SK-N-SH (cell line): ENCODE measurements at regions not wholly inside any gene's neighbourhood (a gene's known extent, or its start where the extent isn't known, plus 50 kb on each side); places are given as distances from the start of the nearest gene placed in this dataset.

Source experiments
- CTCF ChIA-PET: fragments of 300-600, 350-600 bp; formaldehyde crosslinking; extraction: SDS; loops from one replicate; lab custom pipeline; 2021; lab: Yijun Ruan, JAX
- POLR2A ChIA-PET: fragments of 350-600 bp; sonication (Branson Sonifier 250); formaldehyde crosslinking; extraction: SDS; loops from one replicate; lab custom pipeline; 2020; ENCODE audit warnings: antibody characterized with exemption, inconsistent platforms; lab: Yijun Ruan, JAX
- DNase-seq: peaks from one replicate; pipeline ENCODE4 v3.0.0; 2012
- H2AFZ ChIP-seq: fragments of 200-600 bp; sonication (generic); 2 replicates; pipeline ENCODE4 v1.8.1; 2016; ENCODE audit warnings: antibody characterized with exemption, mild to moderate bottlenecking, low read depth
- H3F3A ChIP-seq: fragments of 200-600 bp; sonication (generic); replicated peaks from 2 replicates; pipeline ENCODE3; 2016; ENCODE audit warnings: antibody characterized with exemption, mild to moderate bottlenecking; ENCODE audit not compliant: insufficient read depth
- H3K27ac ChIP-seq, 2 experiments: fragments of 200-500 bp in 1 of 2; fragments of 200-600 bp in 1 of 2; sonication (Bioruptor generic) in 1 of 2; sonication (generic), shearing (Covaris generic) in 1 of 2; 2 replicates each; pipeline versions ENCODE4 v1.5.1 to v1.6.1; 2014 to 2016; ENCODE audit warnings: low read depth in 2 of 2, inconsistent platforms in 1 of 2, low read length in 1 of 2, mild to moderate bottlenecking in 1 of 2, mixed read lengths in 1 of 2
- H3K27me3 ChIP-seq: fragments of 200-600 bp; sonication (generic), shearing (Covaris generic); 2 replicates; pipeline ENCODE4 v1.6.1; 2016; ENCODE audit warnings: mixed run types; ENCODE audit not compliant: insufficient read depth
- H3K36me3 ChIP-seq, 2 experiments: fragments of 200-500 bp in 1 of 2; fragments of 200-600 bp in 1 of 2; sonication (Bioruptor generic) in 1 of 2; sonication (generic) in 1 of 2; replicated peaks in 1 of 2; 2 replicates each; pipeline versions ENCODE3 to v1.5.1; 2014 to 2016; ENCODE audit warnings: low read length in 1 of 2, mild to moderate bottlenecking in 1 of 2; ENCODE audit not compliant: insufficient read depth in 2 of 2, control insufficient read depth in 1 of 2
- H3K4me1 ChIP-seq, 2 experiments: fragments of 200-500 bp in 1 of 2; fragments of 200-600 bp in 1 of 2; sonication (Bioruptor generic) in 1 of 2; sonication (generic), shearing (Covaris generic) in 1 of 2; 2 replicates each; pipeline versions ENCODE4 v1.5.1 to v1.6.1; 2014 to 2016; ENCODE audit warnings: low read depth in 1 of 2, low read length in 1 of 2, mixed run types in 1 of 2; ENCODE audit not compliant: insufficient read depth in 2 of 2, control insufficient read depth in 1 of 2
- H3K4me2 ChIP-seq: fragments of 200-600 bp; sonication (generic), shearing (Covaris generic); 2 replicates; pipeline ENCODE4 v1.6.1; 2017; ENCODE audit warnings: mixed run types
- H3K4me3 ChIP-seq, 2 experiments: fragments of 200-500 bp in 1 of 2; fragments of 200-600 bp in 1 of 2; sonication (Bioruptor generic) in 1 of 2; sonication (generic), shearing (Covaris generic) in 1 of 2; 2 replicates each; pipeline versions ENCODE4 v1.5.1 to v1.8.1; 2014 to 2016; ENCODE audit warnings: low read depth in 2 of 2, inconsistent platforms in 1 of 2, low read length in 1 of 2, mild to moderate bottlenecking in 1 of 2, mixed read lengths in 1 of 2, moderate library complexity in 1 of 2
- H3K79me2 ChIP-seq: fragments of 200-600 bp; sonication (generic); 2 replicates; pipeline ENCODE4 v1.8.1; 2017; ENCODE audit warnings: mild to moderate bottlenecking; ENCODE audit not compliant: insufficient read depth
- H3K9ac ChIP-seq: fragments of 200-600 bp; sonication (generic); 2 replicates; pipeline ENCODE4 v1.6.1; 2017; ENCODE audit warnings: mixed run types
- H3K9me2 ChIP-seq: fragments of 200-600 bp; sonication (generic); 2 replicates; pipeline ENCODE4 v1.6.1; 2017; ENCODE audit warnings: mixed run types
- H3K9me3 ChIP-seq: fragments of 200-600 bp; sonication (generic); 2 replicates; pipeline ENCODE4 v1.6.1; 2017; ENCODE audit warnings: mixed run types, mild to moderate bottlenecking, moderate library complexity
- H4K20me1 ChIP-seq: fragments of 200-600 bp; sonication (generic); 2 replicates; pipeline ENCODE4 v1.6.1; 2017; ENCODE audit warnings: mild to moderate bottlenecking, mixed run types; ENCODE audit not compliant: insufficient read depth
- CHD2 ChIP-seq: fragments of 150-350 bp; IDR thresholded peaks from 2 replicates; pipeline ENCODE4 v1.6.1; 2018; ENCODE audit warnings: low read length; ENCODE audit not compliant: partially characterized antibody
- FOSL2 ChIP-seq: IDR thresholded peaks from 2 replicates; pipeline ENCODE4 v1.4.0; 2012; ENCODE audit warnings: low read depth, mild to moderate bottlenecking, moderate library complexity, borderline replicate concordance
- FOXJ3 ChIP-seq: sonication (generic); formaldehyde crosslinking; IDR thresholded peaks from 2 replicates; pipeline ENCODE4 v1.5.1; 2020; ENCODE audit warnings: mild to moderate bottlenecking, missing genetic modification reagents
- IRF3 ChIP-seq: fragments of 150-350 bp; IDR thresholded peaks from 2 replicates; pipeline ENCODE4 v1.6.1; 2016; ENCODE audit warnings: mild to moderate bottlenecking, low read depth, low read length
- JUND ChIP-seq: IDR thresholded peaks from 2 replicates; pipeline ENCODE4 v1.4.0; 2012
- MEF2A ChIP-seq: IDR thresholded peaks from 2 replicates; pipeline ENCODE4 v1.4.0; 2012; ENCODE audit warnings: low read depth, borderline replicate concordance
- MXI1 ChIP-seq: IDR thresholded peaks from 2 replicates; pipeline ENCODE4 v1.6.1; 2012; ENCODE audit warnings: mild to moderate bottlenecking, low read depth, low read length, improper control_type of control experiment
- NRF1 ChIP-seq: IDR thresholded peaks from 2 replicates; pipeline ENCODE4 v1.6.1; 2012; ENCODE audit warnings: low read depth, mild to moderate bottlenecking, low read length
- RCOR1 ChIP-seq: fragments of 150-350 bp; IDR thresholded peaks from 2 replicates; pipeline ENCODE4 v1.6.1; 2017; ENCODE audit warnings: antibody characterized with exemption, low read length
- REST ChIP-seq: IDR thresholded peaks from 2 replicates; pipeline ENCODE4 v1.6.1; 2012; ENCODE audit warnings: mild to moderate bottlenecking, low read depth, low read length, moderate library complexity
- RFX5 ChIP-seq: IDR thresholded peaks from 2 replicates; pipeline ENCODE4 v1.6.1; 2012; ENCODE audit warnings: mild to moderate bottlenecking, improper control_type of control experiment, low read length
- RXRA ChIP-seq: IDR thresholded peaks from 2 replicates; pipeline ENCODE4 v1.4.0; 2012; ENCODE audit warnings: low read depth, mild to moderate bottlenecking, borderline replicate concordance
- SIN3A ChIP-seq: IDR thresholded peaks from 2 replicates; pipeline ENCODE4 v1.6.1; 2012; ENCODE audit warnings: low read depth, mild to moderate bottlenecking, low read length, moderate library complexity, borderline replicate concordance
- SMC3 ChIP-seq: IDR thresholded peaks from 2 replicates; pipeline ENCODE4 v1.6.1; 2012; ENCODE audit warnings: low read depth, low read length, improper control_type of control experiment
- USF1 ChIP-seq: IDR thresholded peaks from 2 replicates; pipeline ENCODE4 v1.4.0; 2012; ENCODE audit warnings: low read depth, borderline replicate concordance
- USF2 ChIP-seq: fragments of 150-350 bp; IDR thresholded peaks from 2 replicates; pipeline ENCODE4 v1.6.1; 2017; ENCODE audit warnings: antibody characterized with exemption, low read length, low read depth, borderline replicate concordance
- YY1 ChIP-seq: IDR thresholded peaks from 2 replicates; pipeline ENCODE4 v1.4.0; 2012; ENCODE audit warnings: low read depth, mild to moderate bottlenecking
- WGBS: methylation state at CpG from one replicate; pipeline ENCODE4 v1.1.6; 2017; ENCODE audit warnings: low lambda C conversion rate; 5-methylcytosine and 5-hydroxymethylcytosine counted together
- TF ChIP-seq, protein P1 (sequence below): IDR thresholded peaks from 2 replicates; pipeline ENCODE4; 2012
- TF ChIP-seq, protein P2 (sequence below): IDR thresholded peaks from 2 replicates; pipeline ENCODE4 v1.4.0; 2012; ENCODE audit warnings: low read depth

- no peak overlapping the region for H3K9ac ChIP-seq
- WGBS, result 75% methylated on average over 1 of the region's 1 CpG
- no peak overlapping the region for H2AFZ ChIP-seq
- H3K4me2 ChIP-seq, result no peak overlapping the region
- H3K27me3 ChIP-seq, result no peaks in the 10 kb centered on the region
- no peaks in the 10 kb centered on the region for H3K9me3 ChIP-seq
- no peaks in the 10 kb centered on the region for H3K79me2 ChIP-seq
- POLR2A ChIA-PET, result no interaction called here
- no peaks in the 10 kb centered on the region for H3F3A ChIP-seq
- TF ChIP-seq NRF1 (no peak), MEF2A (no peak), SMC3 (no peak), REST (no peak), RXRA (no peak)
- TF ChIP-seq, protein P1, sequence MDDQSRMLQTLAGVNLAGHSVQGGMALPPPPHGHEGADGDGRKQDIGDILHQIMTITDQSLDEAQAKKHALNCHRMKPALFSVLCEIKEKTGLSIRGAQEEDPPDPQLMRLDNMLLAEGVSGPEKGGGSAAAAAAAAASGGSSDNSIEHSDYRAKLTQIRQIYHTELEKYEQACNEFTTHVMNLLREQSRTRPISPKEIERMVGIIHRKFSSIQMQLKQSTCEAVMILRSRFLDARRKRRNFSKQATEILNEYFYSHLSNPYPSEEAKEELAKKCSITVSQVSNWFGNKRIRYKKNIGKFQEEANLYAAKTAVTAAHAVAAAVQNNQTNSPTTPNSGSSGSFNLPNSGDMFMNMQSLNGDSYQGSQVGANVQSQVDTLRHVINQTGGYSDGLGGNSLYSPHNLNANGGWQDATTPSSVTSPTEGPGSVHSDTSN, result no peak
- no peaks in the 10 kb centered on the region for H4K20me1 ChIP-seq
- H3K4me3 ChIP-seq, result no peak overlapping the region
- H3K36me3 ChIP-seq, result no peaks in the 10 kb centered on the region
- CTCF ChIA-PET, result no interaction called here
- no peaks in the 10 kb centered on the region; a peak in 2 of 4 replicates for H3K4me1 ChIP-seq
- H3K27ac ChIP-seq, result no peak overlapping the region
- no peak for DNase-seq
- H3K9me2 ChIP-seq, result no peaks in the 10 kb centered on the region
These were observed 214.0 kb upstream of the C1orf87 start for GRCh38 chr1:60287536-60287935.

DNA sequence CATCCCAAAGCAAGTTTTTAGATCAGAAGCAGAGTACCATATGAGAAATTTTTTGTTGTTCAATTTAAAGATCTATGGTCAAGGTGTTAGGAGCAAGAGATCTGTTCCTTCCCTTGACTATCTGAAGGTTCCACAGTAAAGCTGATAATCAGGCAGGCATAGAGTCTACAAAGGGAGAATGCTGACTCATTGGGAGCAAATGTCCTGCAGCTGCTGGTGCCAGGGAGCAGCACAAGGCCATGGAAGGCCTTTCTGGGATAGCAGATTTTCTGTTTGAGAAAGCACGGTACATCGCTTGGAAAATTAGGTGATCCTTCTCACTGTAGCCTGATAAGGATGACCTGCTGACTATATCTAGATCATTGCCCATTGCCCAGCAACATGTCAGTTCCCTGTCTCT lies 210.1 kb upstream of the C1orf87 start:
- Histone ChIP-seq H3K4me1 (peaks cover 20 to 21% of the 10 kb centered on the region in 2 experiments), H3K9me3 (no peaks in the 10 kb centered on the region), H2AFZ (no peak overlapping the region), H3K4me3 (no peak overlapping the region), H3F3A (peaks cover 17% of the 10 kb centered on the region), H3K27ac (no peak overlapping the region), H3K27me3 (no peaks in the 10 kb centered on the region), H3K9ac (no peak overlapping the region), H4K20me1 (no peaks in the 10 kb centered on the region), H3K36me3 (no peaks in the 10 kb centered on the region), H3K79me2 (no peaks in the 10 kb centered on the region), H3K4me2 (no peak overlapping the region), H3K9me2 (0 out of 2 replicates have a peak, but pooled peaks cover 3% of the 10 kb centered on the region)
- ChIA-PET POLR2A (no interaction called here), CTCF (no interaction called here)
- no peak for DNase-seq
- WGBS, result no CpG with 5 or more reads among the region's 2 CpGs
- TF ChIP-seq RFX5 (no peak), USF2 (no peak), CHD2 (no peak), SIN3A (no peak), RCOR1 (no peak), RXRA (no peak), IRF3 (no peak), FOXJ3 (CRISPR knock-in tag) (no peak), USF1 (no peak), MXI1 (no peak), JUND (no peak), FOSL2 (no peak), YY1 (no peak)
- TF ChIP-seq, protein P2, sequence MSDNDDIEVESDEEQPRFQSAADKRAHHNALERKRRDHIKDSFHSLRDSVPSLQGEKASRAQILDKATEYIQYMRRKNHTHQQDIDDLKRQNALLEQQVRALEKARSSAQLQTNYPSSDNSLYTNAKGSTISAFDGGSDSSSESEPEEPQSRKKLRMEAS, result no peak
- TF ChIP-seq, protein P1, result no peak
